ENCODE measurements at regions not wholly inside any gene's neighbourhood (a gene's known extent, or its start where the extent isn't known, plus 50 kb on each side); places are given as distances from the start of the nearest gene placed in this dataset.

DNA sequence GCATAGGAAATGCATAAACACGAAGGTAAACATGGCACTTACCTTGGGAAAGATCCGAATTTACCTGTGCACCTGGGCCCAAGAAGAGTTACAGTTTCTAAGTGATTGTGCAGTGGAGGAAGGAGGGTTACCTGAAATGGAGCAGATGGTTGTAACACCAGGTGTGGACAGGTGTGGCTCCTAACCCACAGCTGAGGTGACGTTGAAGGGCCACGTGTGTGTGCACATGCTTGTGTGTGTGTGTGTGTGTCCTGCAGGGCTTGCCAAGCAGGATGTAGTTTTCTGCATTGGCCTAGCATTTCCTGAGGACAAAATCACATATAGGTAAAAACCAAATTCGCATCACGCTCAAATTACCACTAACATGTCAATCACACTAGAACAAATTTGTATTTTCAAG is 240.8 kb downstream of the ANKRD60 start (continued):
- TF ChIP-seq, protein P1, sequence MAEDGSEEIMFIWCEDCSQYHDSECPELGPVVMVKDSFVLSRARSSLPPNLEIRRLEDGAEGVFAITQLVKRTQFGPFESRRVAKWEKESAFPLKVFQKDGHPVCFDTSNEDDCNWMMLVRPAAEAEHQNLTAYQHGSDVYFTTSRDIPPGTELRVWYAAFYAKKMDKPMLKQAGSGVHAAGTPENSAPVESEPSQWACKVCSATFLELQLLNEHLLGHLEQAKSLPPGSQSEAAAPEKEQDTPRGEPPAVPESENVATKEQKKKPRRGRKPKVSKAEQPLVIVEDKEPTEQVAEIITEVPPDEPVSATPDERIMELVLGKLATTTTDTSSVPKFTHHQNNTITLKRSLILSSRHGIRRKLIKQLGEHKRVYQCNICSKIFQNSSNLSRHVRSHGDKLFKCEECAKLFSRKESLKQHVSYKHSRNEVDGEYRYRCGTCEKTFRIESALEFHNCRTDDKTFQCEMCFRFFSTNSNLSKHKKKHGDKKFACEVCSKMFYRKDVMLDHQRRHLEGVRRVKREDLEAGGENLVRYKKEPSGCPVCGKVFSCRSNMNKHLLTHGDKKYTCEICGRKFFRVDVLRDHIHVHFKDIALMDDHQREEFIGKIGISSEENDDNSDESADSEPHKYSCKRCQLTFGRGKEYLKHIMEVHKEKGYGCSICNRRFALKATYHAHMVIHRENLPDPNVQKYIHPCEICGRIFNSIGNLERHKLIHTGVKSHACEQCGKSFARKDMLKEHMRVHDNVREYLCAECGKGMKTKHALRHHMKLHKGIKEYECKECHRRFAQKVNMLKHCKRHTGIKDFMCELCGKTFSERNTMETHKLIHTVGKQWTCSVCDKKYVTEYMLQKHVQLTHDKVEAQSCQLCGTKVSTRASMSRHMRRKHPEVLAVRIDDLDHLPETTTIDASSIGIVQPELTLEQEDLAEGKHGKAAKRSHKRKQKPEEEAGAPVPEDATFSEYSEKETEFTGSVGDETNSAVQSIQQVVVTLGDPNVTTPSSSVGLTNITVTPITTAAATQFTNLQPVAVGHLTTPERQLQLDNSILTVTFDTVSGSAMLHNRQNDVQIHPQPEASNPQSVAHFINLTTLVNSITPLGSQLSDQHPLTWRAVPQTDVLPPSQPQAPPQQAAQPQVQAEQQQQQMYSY (CRISPR knock-in tag; IDR thresholded peaks at IDR 0.05): no peak
- TF ChIP-seq ZNF274 (IDR thresholded peaks at IDR 0.05; ENCODE audit: insufficient read depth, insufficient read length) (no peak), JUNB (IDR thresholded peaks at IDR 0.05) (no peak), ZNF217 (IDR thresholded peaks at IDR 0.05) (no peak)
- TF ChIP-seq, protein P2, sequence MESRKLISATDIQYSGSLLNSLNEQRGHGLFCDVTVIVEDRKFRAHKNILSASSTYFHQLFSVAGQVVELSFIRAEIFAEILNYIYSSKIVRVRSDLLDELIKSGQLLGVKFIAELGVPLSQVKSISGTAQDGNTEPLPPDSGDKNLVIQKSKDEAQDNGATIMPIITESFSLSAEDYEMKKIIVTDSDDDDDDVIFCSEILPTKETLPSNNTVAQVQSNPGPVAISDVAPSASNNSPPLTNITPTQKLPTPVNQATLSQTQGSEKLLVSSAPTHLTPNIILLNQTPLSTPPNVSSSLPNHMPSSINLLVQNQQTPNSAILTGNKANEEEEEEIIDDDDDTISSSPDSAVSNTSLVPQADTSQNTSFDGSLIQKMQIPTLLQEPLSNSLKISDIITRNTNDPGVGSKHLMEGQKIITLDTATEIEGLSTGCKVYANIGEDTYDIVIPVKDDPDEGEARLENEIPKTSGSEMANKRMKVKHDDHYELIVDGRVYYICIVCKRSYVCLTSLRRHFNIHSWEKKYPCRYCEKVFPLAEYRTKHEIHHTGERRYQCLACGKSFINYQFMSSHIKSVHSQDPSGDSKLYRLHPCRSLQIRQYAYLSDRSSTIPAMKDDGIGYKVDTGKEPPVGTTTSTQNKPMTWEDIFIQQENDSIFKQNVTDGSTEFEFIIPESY (IDR thresholded peaks at IDR 0.05): no peak

DNA sequence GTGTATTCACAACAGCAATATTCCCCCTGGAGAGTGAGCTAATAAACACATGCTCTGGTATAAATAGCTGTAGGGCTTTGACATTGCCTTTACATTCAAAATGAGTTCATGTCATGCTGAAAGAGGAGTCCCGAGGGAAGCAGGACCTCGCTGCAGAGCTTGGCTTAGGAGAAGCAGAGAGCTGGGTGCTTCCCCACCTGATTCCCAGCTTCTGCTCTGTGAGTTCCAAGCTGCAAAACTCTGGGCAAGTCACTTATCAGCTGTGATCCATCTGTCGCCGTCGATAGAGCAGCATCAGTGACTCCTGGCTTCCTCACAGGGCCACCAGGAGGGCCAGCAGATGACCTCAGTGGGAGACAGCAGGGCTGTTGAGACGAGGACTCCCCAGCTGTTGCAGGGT is 241.8 kb downstream of the ANKRD60 start:
- Histone ChIP-seq H3K4me2 (ENCODE audit: control insufficient read depth, insufficient read depth) (no peak overlapping the region), H3K9me3 (replicated peaks; ENCODE audit: control insufficient read depth, insufficient read depth, low read length) (no peaks in the 10 kb centered on the region), H3K9ac (ENCODE audit: control insufficient read depth, insufficient read depth, low read length) (no peak overlapping the region), H2AFZ (ENCODE audit: control insufficient read depth, low read depth, low read length) (no peak overlapping the region), H3K4me1 (ENCODE audit: control insufficient read depth, insufficient read depth, low read length) (no peaks in the 10 kb centered on the region), H3K27ac (ENCODE audit: control insufficient read depth, insufficient read depth) (no peak overlapping the region), H3K27me3 (replicated peaks in 1 of 2; ENCODE audit: control insufficient read depth in 2 of 2, insufficient read depth in 2 of 2, low read length in 1 of 2) (no peaks in the 10 kb centered on the region; a peak in 2 of 4 replicates), H3K36me3 (ENCODE audit: control insufficient read depth in 2 of 2, insufficient read depth in 2 of 2, low read length in 1 of 2) (no peaks in the 10 kb centered on the region), H3K79me2 (ENCODE audit: control insufficient read depth, insufficient read depth, low read length) (no peaks in the 10 kb centered on the region), H3K4me3 (no peak overlapping the region), H4K20me1 (ENCODE audit: control insufficient read depth, insufficient read depth) (no peaks in the 10 kb centered on the region)
- no peak for FAIRE-seq
- SMC1A ChIA-PET (ENCODE audit: uncharacterized antibody, unreplicated experiment): no interaction called here
- RAD21 ChIA-PET (ENCODE audit: unreplicated experiment): no interaction called here
- no TSS peak for BruUV-seq (replicated peaks)
- WGBS (ENCODE audit: insufficient coverage, insufficient replicate concordance, low lambda C conversion rate, missing lambda C conversion rate): 9% methylated on average over 6 of the region's 6 CpGs
- TF ChIP-seq ESRRA (IDR thresholded peaks at IDR 0.05; ENCODE audit: low read length) (no peak), FOXM1 (IDR thresholded peaks at IDR 0.05; ENCODE audit: low read depth, low read length) (no peak), KLF5 (IDR thresholded peaks at IDR 0.05; ENCODE audit: partially characterized antibody) (no peak), POU2F2 (IDR thresholded peaks at IDR 0.05; ENCODE audit: borderline replicate concordance, low read depth, low read length) (no peak), DPF2 (IDR thresholded peaks at IDR 0.05) (no peak), FOS (IDR thresholded peaks at IDR 0.05; ENCODE audit: borderline replicate concordance, extremely low read depth, insufficient read length) (no peak), NFIC (IDR thresholded peaks at IDR 0.05; ENCODE audit: low read depth, low read length) (no peak)
- TF ChIP-seq, protein P3, sequence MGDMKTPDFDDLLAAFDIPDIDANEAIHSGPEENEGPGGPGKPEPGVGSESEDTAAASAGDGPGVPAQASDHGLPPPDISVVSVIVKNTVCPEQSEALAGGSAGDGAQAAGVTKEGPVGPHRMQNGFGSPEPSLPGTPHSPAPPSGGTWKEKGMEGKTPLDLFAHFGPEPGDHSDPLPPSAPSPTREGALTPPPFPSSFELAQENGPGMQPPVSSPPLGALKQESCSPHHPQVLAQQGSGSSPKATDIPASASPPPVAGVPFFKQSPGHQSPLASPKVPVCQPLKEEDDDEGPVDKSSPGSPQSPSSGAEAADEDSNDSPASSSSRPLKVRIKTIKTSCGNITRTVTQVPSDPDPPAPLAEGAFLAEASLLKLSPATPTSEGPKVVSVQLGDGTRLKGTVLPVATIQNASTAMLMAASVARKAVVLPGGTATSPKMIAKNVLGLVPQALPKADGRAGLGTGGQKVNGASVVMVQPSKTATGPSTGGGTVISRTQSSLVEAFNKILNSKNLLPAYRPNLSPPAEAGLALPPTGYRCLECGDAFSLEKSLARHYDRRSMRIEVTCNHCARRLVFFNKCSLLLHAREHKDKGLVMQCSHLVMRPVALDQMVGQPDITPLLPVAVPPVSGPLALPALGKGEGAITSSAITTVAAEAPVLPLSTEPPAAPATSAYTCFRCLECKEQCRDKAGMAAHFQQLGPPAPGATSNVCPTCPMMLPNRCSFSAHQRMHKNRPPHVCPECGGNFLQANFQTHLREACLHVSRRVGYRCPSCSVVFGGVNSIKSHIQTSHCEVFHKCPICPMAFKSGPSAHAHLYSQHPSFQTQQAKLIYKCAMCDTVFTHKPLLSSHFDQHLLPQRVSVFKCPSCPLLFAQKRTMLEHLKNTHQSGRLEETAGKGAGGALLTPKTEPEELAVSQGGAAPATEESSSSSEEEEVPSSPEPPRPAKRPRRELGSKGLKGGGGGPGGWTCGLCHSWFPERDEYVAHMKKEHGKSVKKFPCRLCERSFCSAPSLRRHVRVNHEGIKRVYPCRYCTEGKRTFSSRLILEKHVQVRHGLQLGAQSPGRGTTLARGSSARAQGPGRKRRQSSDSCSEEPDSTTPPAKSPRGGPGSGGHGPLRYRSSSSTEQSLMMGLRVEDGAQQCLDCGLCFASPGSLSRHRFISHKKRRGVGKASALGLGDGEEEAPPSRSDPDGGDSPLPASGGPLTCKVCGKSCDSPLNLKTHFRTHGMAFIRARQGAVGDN (IDR thresholded peaks at IDR 0.05): no peak
- TF ChIP-seq, protein P4, sequence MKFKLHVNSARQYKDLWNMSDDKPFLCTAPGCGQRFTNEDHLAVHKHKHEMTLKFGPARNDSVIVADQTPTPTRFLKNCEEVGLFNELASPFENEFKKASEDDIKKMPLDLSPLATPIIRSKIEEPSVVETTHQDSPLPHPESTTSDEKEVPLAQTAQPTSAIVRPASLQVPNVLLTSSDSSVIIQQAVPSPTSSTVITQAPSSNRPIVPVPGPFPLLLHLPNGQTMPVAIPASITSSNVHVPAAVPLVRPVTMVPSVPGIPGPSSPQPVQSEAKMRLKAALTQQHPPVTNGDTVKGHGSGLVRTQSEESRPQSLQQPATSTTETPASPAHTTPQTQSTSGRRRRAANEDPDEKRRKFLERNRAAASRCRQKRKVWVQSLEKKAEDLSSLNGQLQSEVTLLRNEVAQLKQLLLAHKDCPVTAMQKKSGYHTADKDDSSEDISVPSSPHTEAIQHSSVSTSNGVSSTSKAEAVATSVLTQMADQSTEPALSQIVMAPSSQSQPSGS (IDR thresholded peaks at IDR 0.05; ENCODE audit: low read length): no peak
- intact Hi-C loops (cut with micrococcal nuclease; ENCODE audit: unreplicated experiment) (no loop called here), in situ Hi-C loops (cut with MboI) (no loop called here)
- POLR2A ChIA-PET: no interaction called here
- ATAC-seq: no peak
- CTCF ChIA-PET: no interaction called here
- DNase-seq (ENCODE audit: low read depth, low spot score): no peak

All from GM12878 (cell line).